ENCODE measurements at regions not wholly inside any gene's neighbourhood (a gene's known extent, or its start where the extent isn't known, plus 50 kb on each side); places are given as distances from the start of the nearest gene placed in this dataset.

- Histone ChIP-seq H3K36me3 (replicated peaks in 1 of 2; ENCODE audit: control insufficient read depth in 1 of 2, insufficient read depth in 2 of 2, low read length in 2 of 2) (no peaks in the 10 kb centered on the region), H2AFZ (ENCODE audit: insufficient read depth, low read depth, low read length, poor library complexity, severe bottlenecking) (no peak overlapping the region), H3K9ac (ENCODE audit: insufficient read depth, low read length, poor library complexity, severe bottlenecking) (no peak overlapping the region), H3K27ac (ENCODE audit: low read depth in 1 of 2, low read length in 2 of 2) (no peak overlapping the region), H4K20me1 (ENCODE audit: insufficient read depth, low read length) (no peaks in the 10 kb centered on the region), H3K9me3 (replicated peaks in 1 of 2; ENCODE audit: control insufficient read depth in 1 of 2, insufficient read depth in 1 of 2, low read length in 2 of 2) (no peaks in the 10 kb centered on the region), H3K4me2 (replicated peaks; ENCODE audit: extremely low read depth, low read length, poor library complexity, severe bottlenecking) (no peak overlapping the region), H3K4me1 (ENCODE audit: control insufficient read depth in 1 of 2, insufficient read depth in 2 of 2, low read length in 2 of 2) (no peaks in the 10 kb centered on the region), H3K4me3 (replicated peaks in 1 of 3; ENCODE audit: low read depth in 2 of 3, low read length in 3 of 3) (no peak overlapping the region), H3K79me2 (ENCODE audit: insufficient read depth, low read length) (no peaks in the 10 kb centered on the region), H3K27me3 (ENCODE audit: control insufficient read depth in 2 of 2, insufficient read depth in 2 of 2, low read length in 2 of 2) (no peaks in the 10 kb centered on the region)
- DNase-seq, result no peak
- intact Hi-C loops (cut with micrococcal nuclease), result no loop called here
- no peaks in the 10 kb centered on the region for H3K9me3 Mint-ChIP-seq
- H3K27me3 Mint-ChIP-seq (ENCODE audit: low read depth in 3 of 3), result no peaks in the 10 kb centered on the region
- H3K36me3 Mint-ChIP-seq, result no peaks in the 10 kb centered on the region
- no peak overlapping the region for H3K27ac Mint-ChIP-seq
- no CpG with 5 or more reads among the region's 1 CpG for WGBS (ENCODE audit: insufficient coverage)
- no peak overlapping the region for H3K4me3 Mint-ChIP-seq
- no peak for TF ChIP-seq CTCF (IDR thresholded peaks at IDR 0.05)
- no peaks in the 10 kb centered on the region for H3K4me1 Mint-ChIP-seq
Measured at GRCh38 chr5:143516249-143516648, 112.8 kb upstream of the NR3C1 start.

- Mint-ChIP-seq H3K27me3 (ENCODE audit: low read depth in 3 of 3) (no peaks in the 10 kb centered on the region), H3K4me1 (no peaks in the 10 kb centered on the region), H3K4me3 (no peak overlapping the region), H3K9me3 (no peaks in the 10 kb centered on the region), H3K36me3 (no peaks in the 10 kb centered on the region), H3K27ac (no peak overlapping the region)
- no peak for TF ChIP-seq CTCF (IDR thresholded peaks at IDR 0.05)
- Histone ChIP-seq H3K4me3 (replicated peaks in 1 of 3; ENCODE audit: low read depth in 2 of 3, low read length in 3 of 3) (no peak overlapping the region), H3K9ac (ENCODE audit: insufficient read depth, low read length, poor library complexity, severe bottlenecking) (no peak overlapping the region), H3K4me1 (ENCODE audit: control insufficient read depth in 1 of 2, insufficient read depth in 2 of 2, low read length in 2 of 2) (no peaks in the 10 kb centered on the region), H2AFZ (ENCODE audit: insufficient read depth, low read depth, low read length, poor library complexity, severe bottlenecking) (no peak overlapping the region), H3K36me3 (replicated peaks in 1 of 2; ENCODE audit: control insufficient read depth in 1 of 2, insufficient read depth in 2 of 2, low read length in 2 of 2) (no peaks in the 10 kb centered on the region), H3K27me3 (ENCODE audit: control insufficient read depth in 2 of 2, insufficient read depth in 2 of 2, low read length in 2 of 2) (no peaks in the 10 kb centered on the region), H3K79me2 (ENCODE audit: insufficient read depth, low read length) (no peaks in the 10 kb centered on the region), H3K9me3 (replicated peaks in 1 of 2; ENCODE audit: control insufficient read depth in 1 of 2, insufficient read depth in 1 of 2, low read length in 2 of 2) (no peaks in the 10 kb centered on the region), H4K20me1 (ENCODE audit: insufficient read depth, low read length) (no peaks in the 10 kb centered on the region), H3K27ac (ENCODE audit: low read depth in 1 of 2, low read length in 2 of 2) (no peak overlapping the region), H3K4me2 (replicated peaks; ENCODE audit: extremely low read depth, low read length, poor library complexity, severe bottlenecking) (no peak overlapping the region)
- no peak for DNase-seq
- intact Hi-C loops (cut with micrococcal nuclease), result no loop called here
- WGBS (ENCODE audit: insufficient coverage), result 93% methylated on average over 5 of the region's 5 CpGs
Measured at GRCh38 chr5:143515829-143516228, 112.3 kb upstream of the NR3C1 start.
